Liver (tissue), 8 donors: ENCODE measurements at regions not wholly inside any gene's neighbourhood (a gene's known extent, or its start where the extent isn't known, plus 50 kb on each side); places are given as distances from the start of the nearest gene placed in this dataset.

Source experiments
- DNase-seq: peaks from one replicate; pipeline ENCODE4 v3.0.0-alpha.2; 2017; ENCODE audit warnings: low spot score
- H3K27ac ChIP-seq, 2 donors: one replicate each; pipeline ENCODE4 v1.7.0; 2013; ENCODE audit warnings: inconsistent platforms in 2 of 2, low read length in 2 of 2, control low read depth in 1 of 2, low read depth in 1 of 2, mild to moderate bottlenecking in 1 of 2
- H3K27me3 ChIP-seq, 4 donors: one replicate each; pipeline versions ENCODE4 v1.6.1 to v1.7.0; 2013; ENCODE audit warnings: low read length in 3 of 4, inconsistent platforms in 1 of 4, mild to moderate bottlenecking in 1 of 4, moderate library complexity in 1 of 4; ENCODE audit not compliant: control insufficient read depth in 4 of 4, insufficient read depth in 4 of 4
- H3K36me3 ChIP-seq, 4 donors: one replicate each; pipeline versions ENCODE4 v1.6.1 to v1.7.0; 2013; ENCODE audit warnings: low read length in 3 of 4, mild to moderate bottlenecking in 3 of 4, low read depth in 1 of 4, moderate library complexity in 1 of 4; ENCODE audit not compliant: control insufficient read depth in 4 of 4, insufficient read depth in 3 of 4
- H3K4me1 ChIP-seq, 4 donors: one replicate each; pipeline versions ENCODE4 v1.6.1 to v1.7.0; 2013; ENCODE audit warnings: low read length in 3 of 4, mild to moderate bottlenecking in 3 of 4, moderate library complexity in 1 of 4; ENCODE audit not compliant: control insufficient read depth in 4 of 4, insufficient read depth in 4 of 4
- H3K4me3 ChIP-seq, 3 donors: one replicate each; pipeline versions ENCODE4 v1.6.1 to v1.7.0; 2013; ENCODE audit warnings: low read length in 3 of 3, control low read depth in 1 of 3, low read depth in 1 of 3, mild to moderate bottlenecking in 1 of 3
- H3K9ac ChIP-seq, 2 donors: one replicate each; pipeline ENCODE4 v1.7.0; 2013; ENCODE audit warnings: low read length in 2 of 2, mild to moderate bottlenecking in 2 of 2, moderate library complexity in 2 of 2, control low read depth in 1 of 2, low read depth in 1 of 2
- H3K9me3 ChIP-seq, 4 donors: one replicate each; pipeline versions ENCODE4 v1.6.1 to v1.7.0; 2013; ENCODE audit warnings: low read length in 3 of 4; ENCODE audit not compliant: control insufficient read depth in 4 of 4
- ATF3 ChIP-seq: IDR thresholded peaks from 2 replicates; pipeline ENCODE4 v1.6.1; 2016; ENCODE audit warnings: antibody characterized with exemption
- EGR1 ChIP-seq, 2 donors: IDR thresholded peaks; 2 replicates each; pipeline ENCODE4 v1.6.1; 2016 to 2018; ENCODE audit warnings: antibody characterized with exemption in 2 of 2, low read depth in 2 of 2
- FOXA1 ChIP-seq: IDR thresholded peaks from 2 replicates; pipeline ENCODE4 v1.6.1; 2016; ENCODE audit warnings: antibody characterized with exemption
- FOXA2 ChIP-seq: IDR thresholded peaks from 2 replicates; pipeline ENCODE4 v1.6.1; 2016; ENCODE audit warnings: antibody characterized with exemption
- GABPA ChIP-seq, 2 donors: IDR thresholded peaks in 1 of 2; conservative IDR thresholded peaks in 1 of 2; 2 replicates each; pipeline ENCODE4 v1.6.1; 2016; ENCODE audit warnings: antibody characterized with exemption in 2 of 2, mild to moderate bottlenecking in 1 of 2, moderate library complexity in 1 of 2
- HNF4A ChIP-seq, 2 donors: conservative IDR thresholded peaks; 2 replicates each; pipeline ENCODE4 v1.6.1; 2016; ENCODE audit warnings: antibody characterized with exemption in 2 of 2, mild to moderate bottlenecking in 2 of 2
- HNF4G ChIP-seq: IDR thresholded peaks from 2 replicates; pipeline ENCODE4 v1.6.1; 2016; ENCODE audit warnings: antibody characterized with exemption
- NR2F2 ChIP-seq: IDR thresholded peaks from 2 replicates; pipeline ENCODE4 v1.6.1; 2016; ENCODE audit warnings: antibody characterized with exemption
- RAD21 ChIP-seq, 2 donors: IDR thresholded peaks; 2 replicates each; pipeline ENCODE4 v1.6.1; 2016; ENCODE audit warnings: antibody characterized with exemption in 2 of 2, mild to moderate bottlenecking in 2 of 2
- RXRA ChIP-seq, 2 donors: IDR thresholded peaks; 2 replicates each; pipeline ENCODE4 v1.6.1; 2017 to 2018; ENCODE audit warnings: antibody characterized with exemption in 2 of 2, mild to moderate bottlenecking in 1 of 2
- TAF1 ChIP-seq: conservative IDR thresholded peaks from 2 replicates; pipeline ENCODE4 v1.6.1; 2016; ENCODE audit warnings: antibody characterized with exemption, mild to moderate bottlenecking
- YY1 ChIP-seq: IDR thresholded peaks from 2 replicates; pipeline ENCODE4 v1.6.1; 2016; ENCODE audit warnings: antibody characterized with exemption, mild to moderate bottlenecking
- WGBS: extraction: QIAGEN DNeasy Blood & Tissue Kit; methylation state at CpG from one replicate; pipeline ENCODE4 v1.1.7; 2013; 5-methylcytosine and 5-hydroxymethylcytosine counted together
- TF ChIP-seq, protein P1 (sequence below): IDR thresholded peaks from 2 replicates; pipeline ENCODE4 v1.6.1; 2016; ENCODE audit warnings: antibody characterized with exemption
- TF ChIP-seq, protein P2 (sequence below): IDR thresholded peaks from 2 replicates; pipeline ENCODE4 v1.6.1; 2016; ENCODE audit warnings: antibody characterized with exemption, mild to moderate bottlenecking
- TF ChIP-seq, protein P3 (sequence below): fragments of 150-350 bp; IDR thresholded peaks from 2 replicates; pipeline ENCODE4 v1.5.1; 2017; ENCODE audit warnings: improper control_type of control experiment, low read depth, low read length; ENCODE audit not compliant: missing input control
- donor health status: healthy.
- donor health status: healthy.
- donor health status: healthy.
- donor health status: healthy.
- donor health status: healthy.

DNA sequence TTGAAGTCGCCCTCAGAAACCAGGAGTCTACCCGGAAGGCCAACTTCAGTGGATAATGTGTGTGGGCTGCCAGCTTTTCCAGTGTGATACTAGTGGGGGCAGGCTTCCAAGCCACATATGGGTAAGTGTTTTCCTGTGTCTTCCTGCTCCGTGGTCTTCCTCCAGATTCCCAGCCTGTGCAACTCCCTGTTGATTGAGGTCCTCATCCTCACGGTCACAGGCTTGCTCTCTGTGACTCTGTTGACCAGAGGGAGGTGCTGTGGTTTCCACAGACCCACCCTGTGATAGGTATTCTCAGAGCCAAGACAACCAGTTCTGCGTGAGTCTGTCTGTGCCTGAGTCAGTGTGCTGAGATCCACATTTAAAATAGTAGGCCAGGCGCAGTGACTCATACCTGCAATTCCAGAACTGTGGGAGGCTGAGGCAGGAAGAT, 388.0 kb upstream of the IRX2 start:
- Histone ChIP-seq H3K9ac (no peak overlapping the region), H3K4me3 (no peak overlapping the region), H3K27me3 (no peaks in the 10 kb centered on the region), H3K36me3 (no peaks in the 10 kb centered on the region), H3K9me3 (no peaks in the 10 kb centered on the region), H3K4me1 (no peaks in the 10 kb centered on the region), H3K27ac (no peak overlapping the region)
- DNase-seq, result no peak
- 67% methylated on average over 6 of the region's 6 CpGs for WGBS
- no peak for TF ChIP-seq NR2F2
- no peak for TF ChIP-seq RXRA (IDR thresholded peaks at IDR 0.05)
- no peak for TF ChIP-seq ATF3
- no peak for TF ChIP-seq FOXA1
- TF ChIP-seq HNF4A (conservative IDR thresholded peaks at IDR 0.05), result no peak
- TF ChIP-seq, protein P1, sequence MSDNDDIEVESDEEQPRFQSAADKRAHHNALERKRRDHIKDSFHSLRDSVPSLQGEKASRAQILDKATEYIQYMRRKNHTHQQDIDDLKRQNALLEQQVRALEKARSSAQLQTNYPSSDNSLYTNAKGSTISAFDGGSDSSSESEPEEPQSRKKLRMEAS, result no peak
- TF ChIP-seq YY1, result no peak
- TF ChIP-seq, protein P2, sequence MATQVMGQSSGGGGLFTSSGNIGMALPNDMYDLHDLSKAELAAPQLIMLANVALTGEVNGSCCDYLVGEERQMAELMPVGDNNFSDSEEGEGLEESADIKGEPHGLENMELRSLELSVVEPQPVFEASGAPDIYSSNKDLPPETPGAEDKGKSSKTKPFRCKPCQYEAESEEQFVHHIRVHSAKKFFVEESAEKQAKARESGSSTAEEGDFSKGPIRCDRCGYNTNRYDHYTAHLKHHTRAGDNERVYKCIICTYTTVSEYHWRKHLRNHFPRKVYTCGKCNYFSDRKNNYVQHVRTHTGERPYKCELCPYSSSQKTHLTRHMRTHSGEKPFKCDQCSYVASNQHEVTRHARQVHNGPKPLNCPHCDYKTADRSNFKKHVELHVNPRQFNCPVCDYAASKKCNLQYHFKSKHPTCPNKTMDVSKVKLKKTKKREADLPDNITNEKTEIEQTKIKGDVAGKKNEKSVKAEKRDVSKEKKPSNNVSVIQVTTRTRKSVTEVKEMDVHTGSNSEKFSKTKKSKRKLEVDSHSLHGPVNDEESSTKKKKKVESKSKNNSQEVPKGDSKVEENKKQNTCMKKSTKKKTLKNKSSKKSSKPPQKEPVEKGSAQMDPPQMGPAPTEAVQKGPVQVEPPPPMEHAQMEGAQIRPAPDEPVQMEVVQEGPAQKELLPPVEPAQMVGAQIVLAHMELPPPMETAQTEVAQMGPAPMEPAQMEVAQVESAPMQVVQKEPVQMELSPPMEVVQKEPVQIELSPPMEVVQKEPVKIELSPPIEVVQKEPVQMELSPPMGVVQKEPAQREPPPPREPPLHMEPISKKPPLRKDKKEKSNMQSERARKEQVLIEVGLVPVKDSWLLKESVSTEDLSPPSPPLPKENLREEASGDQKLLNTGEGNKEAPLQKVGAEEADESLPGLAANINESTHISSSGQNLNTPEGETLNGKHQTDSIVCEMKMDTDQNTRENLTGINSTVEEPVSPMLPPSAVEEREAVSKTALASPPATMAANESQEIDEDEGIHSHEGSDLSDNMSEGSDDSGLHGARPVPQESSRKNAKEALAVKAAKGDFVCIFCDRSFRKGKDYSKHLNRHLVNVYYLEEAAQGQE, result no peak
- TF ChIP-seq FOXA2, result no peak
- no peak for TF ChIP-seq GABPA (IDR thresholded peaks at IDR 0.05 in 1 of 2, conservative IDR thresholded peaks at IDR 0.05 in 1 of 2)
- TF ChIP-seq, protein P3, sequence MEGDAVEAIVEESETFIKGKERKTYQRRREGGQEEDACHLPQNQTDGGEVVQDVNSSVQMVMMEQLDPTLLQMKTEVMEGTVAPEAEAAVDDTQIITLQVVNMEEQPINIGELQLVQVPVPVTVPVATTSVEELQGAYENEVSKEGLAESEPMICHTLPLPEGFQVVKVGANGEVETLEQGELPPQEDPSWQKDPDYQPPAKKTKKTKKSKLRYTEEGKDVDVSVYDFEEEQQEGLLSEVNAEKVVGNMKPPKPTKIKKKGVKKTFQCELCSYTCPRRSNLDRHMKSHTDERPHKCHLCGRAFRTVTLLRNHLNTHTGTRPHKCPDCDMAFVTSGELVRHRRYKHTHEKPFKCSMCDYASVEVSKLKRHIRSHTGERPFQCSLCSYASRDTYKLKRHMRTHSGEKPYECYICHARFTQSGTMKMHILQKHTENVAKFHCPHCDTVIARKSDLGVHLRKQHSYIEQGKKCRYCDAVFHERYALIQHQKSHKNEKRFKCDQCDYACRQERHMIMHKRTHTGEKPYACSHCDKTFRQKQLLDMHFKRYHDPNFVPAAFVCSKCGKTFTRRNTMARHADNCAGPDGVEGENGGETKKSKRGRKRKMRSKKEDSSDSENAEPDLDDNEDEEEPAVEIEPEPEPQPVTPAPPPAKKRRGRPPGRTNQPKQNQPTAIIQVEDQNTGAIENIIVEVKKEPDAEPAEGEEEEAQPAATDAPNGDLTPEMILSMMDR, result no peak
- no peak for TF ChIP-seq HNF4G

DNA sequence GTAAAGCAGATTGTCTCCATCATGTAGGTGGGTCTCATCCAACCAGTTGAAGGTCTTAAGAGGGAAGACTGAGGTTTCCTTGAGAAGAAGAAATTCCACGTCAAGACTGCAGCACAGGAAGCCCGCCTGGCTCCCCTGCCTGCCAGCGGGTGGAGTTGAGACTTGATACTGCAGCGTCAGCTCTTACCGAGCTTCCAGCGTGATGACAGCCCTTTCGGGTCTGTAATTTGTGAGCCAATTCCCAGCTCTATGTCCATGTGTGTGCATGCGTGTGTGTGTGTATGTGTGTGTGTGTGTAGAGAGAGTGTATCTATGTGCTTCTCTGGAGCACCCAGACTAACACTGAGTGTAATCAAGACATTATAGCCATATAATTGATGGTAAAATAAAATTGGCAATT, 379.7 kb upstream of the IRX2 start:
- H3K9ac ChIP-seq, result no peak overlapping the region
- no peaks in the 10 kb centered on the region for H3K9me3 ChIP-seq
- no peak overlapping the region for H3K4me3 ChIP-seq
- 46% methylated on average over 8 of the region's 8 CpGs for WGBS
- no peaks in the 10 kb centered on the region for H3K36me3 ChIP-seq
- TF ChIP-seq, protein P3, result no peak
- TF ChIP-seq HNF4A (conservative IDR thresholded peaks at IDR 0.05) (no peak), FOXA2 (no peak), HNF4G (no peak), YY1 (no peak), RAD21 (IDR thresholded peaks at IDR 0.05) (no peak), EGR1 (IDR thresholded peaks at IDR 0.05; ENCODE audit: low read depth in 2 of 2) (no peak), TAF1 (no peak), GABPA (IDR thresholded peaks at IDR 0.05 in 1 of 2, conservative IDR thresholded peaks at IDR 0.05 in 1 of 2) (no peak), ATF3 (no peak), RXRA (IDR thresholded peaks at IDR 0.05) (no peak)
- TF ChIP-seq, protein P2, result no peak
- TF ChIP-seq, protein P1, result no peak
- no peak for DNase-seq
- H3K27ac ChIP-seq, result no peak overlapping the region
- no peaks in the 10 kb centered on the region for H3K4me1 ChIP-seq
- H3K27me3 ChIP-seq, result no peaks in the 10 kb centered on the region
